Right ventricle myocardium superior (tissue), 1 donor: ENCODE measurements at regions not wholly inside any gene's neighbourhood (a gene's known extent, or its start where the extent isn't known, plus 50 kb on each side); places are given as distances from the start of the nearest gene placed in this dataset.

Experiments used
- ATAC-seq: fragments of 200-7000 bp; cut with Tn5 transposase; one replicate; pipeline ENCODE4 v1.9.1; 2020; ENCODE audit warnings: mild to moderate bottlenecking; ENCODE audit not compliant: poor library complexity
- DNase-seq: peaks from one replicate; pipeline ENCODE4 v3.0.0-alpha.2; 2020
- intact Hi-C: fragments of 100-400 bp; cut with DNase I; formaldehyde crosslinking; loops from one replicate; pipeline ENCODE4 v1.11.2; 2022
- donor health status: DM: no; HTN: yes; CAD: no; lungs with severe emphysema.

DNA sequence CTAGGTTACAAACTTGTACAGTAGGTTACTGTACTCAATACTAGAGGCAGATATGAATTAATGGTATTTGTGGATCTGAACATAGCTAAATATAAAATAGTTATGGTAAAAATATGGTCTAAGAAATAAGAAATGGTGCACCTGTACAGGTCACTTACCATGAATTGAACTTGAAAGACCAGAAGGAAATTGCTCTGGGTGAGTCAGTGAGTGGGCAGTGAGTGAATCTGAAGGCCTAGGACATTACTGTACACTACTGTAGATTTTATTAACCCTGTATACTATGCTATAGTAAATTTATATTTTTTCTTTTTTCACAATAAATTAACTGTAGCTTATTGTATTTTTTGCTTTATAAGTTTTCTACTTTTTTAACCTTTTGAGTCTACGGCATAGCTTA lies 1020.4 kb downstream of the CDH18 start:
- ATAC-seq: no peak
- DNase-seq: no peak
- intact Hi-C loops: no loop called here

DNA sequence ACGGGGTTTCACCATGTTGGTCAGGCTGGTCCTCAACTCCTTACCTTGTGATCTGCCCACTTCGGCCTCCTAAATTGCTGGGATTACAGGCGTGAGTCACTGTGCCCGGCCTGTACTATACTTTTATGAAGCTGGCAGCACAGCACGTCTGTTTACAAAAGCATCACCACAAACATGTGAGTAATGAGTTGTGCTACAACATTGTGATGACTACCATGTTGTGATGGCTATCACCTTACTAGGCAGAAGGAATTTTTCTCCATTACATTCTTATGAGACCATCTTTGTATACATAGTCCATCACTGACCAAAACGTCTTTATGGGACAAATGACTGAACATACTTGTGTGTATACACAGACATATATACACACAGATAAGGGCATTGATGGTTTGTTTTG lies 1019.0 kb downstream of the CDH18 start:
- DNase-seq: no peak
- intact Hi-C loops: no loop called here
- ATAC-seq: no peak

GRCh38 chr5:18970000-18970399 lies 1018.0 kb downstream of the CDH18 start:
- ATAC-seq (no peak), DNase-seq (no peak)
- intact Hi-C loops: no loop called here

DNA sequence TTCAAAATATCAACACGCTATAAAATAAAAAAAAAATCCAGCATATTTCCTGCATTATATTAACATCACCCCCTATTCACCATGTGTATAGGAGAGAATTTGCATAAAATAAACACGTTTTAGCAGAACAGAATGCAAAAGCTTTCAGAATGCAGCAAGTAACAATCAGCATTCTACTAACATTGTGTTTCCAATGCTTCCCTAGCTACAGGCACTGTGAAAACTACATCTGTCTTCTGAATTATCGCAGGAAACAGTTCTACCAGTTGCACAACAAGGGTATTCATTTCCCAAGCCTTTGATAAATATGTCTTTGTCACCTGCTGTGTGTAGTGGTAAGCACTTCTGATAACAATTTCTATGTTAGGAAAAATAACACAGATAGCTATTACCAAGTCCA lies 1015.8 kb downstream of the CDH18 start:
- ATAC-seq (no peak), DNase-seq (no peak)
- intact Hi-C loops: no loop called here

DNA sequence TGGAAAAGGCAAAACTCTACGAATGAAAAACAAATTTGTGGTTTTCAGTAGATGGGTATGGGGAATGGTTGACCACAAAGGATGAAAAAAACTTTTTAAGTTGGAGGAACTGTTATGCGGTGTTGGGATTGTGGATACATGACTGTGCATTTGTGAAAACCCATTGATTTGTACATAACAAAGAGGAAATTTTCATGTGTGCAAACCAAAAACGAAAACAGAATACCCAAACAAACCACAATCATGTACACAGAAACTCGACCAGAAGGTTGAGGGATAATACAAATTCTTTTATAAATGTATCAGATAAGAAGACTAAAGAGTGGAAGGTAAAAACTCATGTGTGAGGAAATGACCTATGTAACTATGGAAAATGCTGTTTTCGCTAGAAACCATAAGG lies 1012.4 kb downstream of the CDH18 start:
- no peak for DNase-seq
- ATAC-seq: no peak
- intact Hi-C loops: no loop called here

- intact Hi-C loops: no loop called here
- ATAC-seq (no peak), DNase-seq (no peak)
Observed at GRCh38 chr5:18977880-18978279, 1010.1 kb downstream of the CDH18 start.

- intact Hi-C loops: no loop called here
- ATAC-seq (no peak), DNase-seq (no peak)
Observed at GRCh38 chr5:18984559-18985080, 1003.4 kb downstream of the CDH18 start.

- intact Hi-C loops: no loop called here
- ATAC-seq: no peak
- DNase-seq: no peak
Observed at GRCh38 chr5:18985171-18985758, 1002.7 kb downstream of the CDH18 start.

GRCh38 chr5:18987101-18987500 lies 1000.9 kb downstream of the CDH18 start:
- DNase-seq: no peak
- intact Hi-C loops: no loop called here
- no peak for ATAC-seq

DNA sequence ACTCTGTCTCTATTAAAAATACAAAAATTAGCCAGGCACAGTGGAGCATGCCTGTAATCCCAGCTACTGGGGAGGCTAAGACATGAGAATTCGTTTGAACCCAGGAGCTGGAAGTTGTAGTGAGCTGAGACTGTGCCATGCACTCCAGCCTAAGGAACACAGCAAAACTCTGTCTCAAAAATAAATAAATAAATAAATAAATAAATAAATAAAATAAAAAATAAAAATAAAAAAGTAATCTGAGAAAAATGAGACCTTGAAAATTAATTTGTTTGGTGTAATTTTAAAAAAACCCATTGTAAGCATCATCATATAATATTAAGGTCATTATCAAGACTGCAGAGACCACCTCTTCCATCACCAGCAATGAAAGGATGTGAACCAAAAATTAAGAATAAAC lies 997.1 kb downstream of the CDH18 start:
- intact Hi-C loops: no loop called here
- ATAC-seq (no peak), DNase-seq (no peak)

DNA sequence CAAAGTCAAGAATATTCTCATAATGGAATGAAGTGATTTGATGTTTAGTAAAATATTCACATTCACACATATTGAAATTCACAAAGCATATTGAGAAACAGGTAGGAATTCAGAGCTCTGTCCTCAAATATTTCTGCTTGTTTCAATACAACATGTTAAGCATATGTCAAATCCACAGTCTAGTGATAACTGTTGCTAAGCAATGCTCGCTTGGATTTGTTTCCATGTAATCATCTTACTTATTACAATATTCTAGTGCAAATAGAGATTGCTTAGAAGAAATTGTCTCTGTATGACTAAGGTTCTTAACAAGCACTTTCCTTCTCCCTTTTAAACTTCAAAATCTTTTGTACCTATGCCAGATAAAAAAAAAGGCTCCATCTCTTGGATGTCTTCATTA lies 995.7 kb downstream of the CDH18 start:
- no peak for ATAC-seq
- DNase-seq: no peak
- intact Hi-C loops: no loop called here

DNA sequence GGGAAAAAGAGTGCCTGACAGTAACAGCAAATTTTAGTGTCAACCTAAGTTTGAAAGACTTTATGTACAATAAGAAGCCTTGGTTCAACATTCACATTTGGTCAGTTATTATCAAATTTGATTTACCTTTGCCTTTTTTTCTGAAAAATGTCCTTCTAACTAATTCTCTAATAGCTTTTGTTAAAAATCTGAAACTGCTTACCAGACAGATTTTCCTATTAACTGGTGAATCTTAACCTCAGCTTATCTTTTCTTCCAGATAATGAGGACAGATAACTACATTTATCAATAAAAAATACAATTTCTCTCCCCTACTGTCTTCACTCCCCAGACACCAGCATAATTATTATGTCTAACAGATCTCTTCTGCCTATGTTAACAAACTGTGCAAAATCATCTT lies 988.5 kb downstream of the CDH18 start:
- intact Hi-C loops: no loop called here
- DNase-seq: no peak

DNA sequence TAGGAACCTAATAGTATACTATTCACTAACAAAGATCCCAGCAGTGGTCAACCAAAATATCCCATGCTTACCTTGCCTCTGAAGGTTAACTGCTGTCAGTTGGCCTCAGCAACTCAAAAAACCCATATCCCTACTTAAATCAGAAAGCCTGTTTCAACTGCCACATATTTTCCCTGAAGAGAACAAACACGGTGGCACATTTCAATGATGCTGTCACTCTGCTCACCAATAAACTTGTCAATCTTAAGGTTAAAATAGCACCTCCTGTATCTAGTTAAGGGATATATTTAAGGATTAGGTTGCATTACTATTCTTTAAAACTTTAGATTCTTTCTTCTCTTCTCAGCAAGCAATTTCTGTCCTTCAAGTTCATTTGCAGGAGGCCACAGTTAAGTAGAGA lies 986.9 kb downstream of the CDH18 start:
- intact Hi-C loops: no loop called here
- no peak for DNase-seq
- no peak for ATAC-seq

More for the DNA sequence above, 988.5 kb downstream of the CDH18 start:
- ATAC-seq: no peak

- ATAC-seq: no peak
- DNase-seq: no peak
- intact Hi-C loops: no loop called here
Observed at GRCh38 chr5:19001539-19001938, 986.5 kb downstream of the CDH18 start.

DNA sequence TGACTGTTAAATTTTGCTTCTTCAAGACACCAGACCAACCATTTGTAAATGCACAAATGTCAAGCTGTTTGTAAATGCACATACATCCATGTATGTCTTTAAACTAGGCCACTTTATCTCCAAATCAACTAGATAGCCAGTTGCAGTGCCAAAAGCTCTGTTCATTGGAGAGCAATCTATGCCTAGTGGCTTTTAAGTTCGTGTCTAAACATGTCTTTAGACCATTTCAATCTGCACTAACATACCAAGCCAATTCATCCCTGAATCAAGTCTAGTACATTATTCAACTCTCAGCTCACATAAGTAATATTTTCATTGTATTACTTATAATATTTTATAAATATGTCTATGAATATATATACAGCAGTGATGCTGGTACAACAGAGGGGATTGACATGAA lies 985.9 kb downstream of the CDH18 start:
- no peak for DNase-seq
- ATAC-seq: no peak
- intact Hi-C loops: no loop called here

DNA sequence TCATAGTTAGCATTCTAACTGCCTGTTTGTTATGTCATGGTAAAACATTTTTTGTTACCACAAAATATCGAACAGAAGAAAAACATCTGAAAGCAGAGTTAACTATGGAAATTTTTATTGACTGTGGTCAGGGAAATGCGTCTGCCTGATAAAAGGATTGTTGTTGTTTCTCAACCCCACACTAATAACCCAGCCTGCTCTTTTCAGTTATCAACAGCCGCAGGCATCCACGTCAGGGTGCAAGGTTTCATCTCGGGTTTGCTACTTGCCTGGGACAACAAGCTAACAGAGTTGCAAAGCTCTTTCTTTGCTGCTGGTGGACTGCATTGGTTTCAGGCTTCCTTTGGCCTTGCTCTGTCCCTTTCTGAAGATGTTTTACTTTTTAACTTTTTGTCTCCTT lies 969.2 kb downstream of the CDH18 start:
- intact Hi-C loops: no loop called here
- DNase-seq: no peak
- no peak for ATAC-seq

- ATAC-seq (no peak), DNase-seq (no peak)
- intact Hi-C loops: no loop called here
Observed at GRCh38 chr5:19031491-19031890, 956.5 kb downstream of the CDH18 start.

- no peak for ATAC-seq
- intact Hi-C loops: no loop called here
- no peak for DNase-seq
Observed at GRCh38 chr5:19035816-19036215, 952.2 kb downstream of the CDH18 start.

DNA sequence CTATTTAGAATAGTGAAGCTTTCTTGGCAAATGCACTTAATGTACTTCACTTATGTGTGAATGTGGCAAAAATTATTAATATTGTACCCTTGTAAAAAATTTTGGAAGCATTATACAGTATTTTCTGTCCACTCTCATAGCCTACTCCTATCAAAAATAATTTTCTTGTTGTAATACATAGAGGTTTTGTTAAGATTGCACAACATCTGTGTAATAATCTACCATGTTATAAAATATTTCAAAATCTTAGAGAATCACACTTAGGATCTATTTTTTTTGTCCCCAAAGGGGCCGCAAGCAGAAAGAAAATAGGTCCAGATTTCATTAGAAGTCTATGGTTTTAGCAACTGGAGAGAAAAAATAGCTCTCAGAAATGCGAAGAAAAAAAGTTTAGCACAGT lies 945.9 kb downstream of the CDH18 start:
- ATAC-seq: no peak
- DNase-seq: no peak

GRCh38 chr5:19044311-19044710 lies 943.7 kb downstream of the CDH18 start:
- intact Hi-C loops: no loop called here
- DNase-seq (no peak), ATAC-seq (no peak)

More for the DNA sequence above, 945.9 kb downstream of the CDH18 start:
- intact Hi-C loops: no loop called here
